WTC11 (cell line): ENCODE measurements at regions not wholly inside any gene's neighbourhood (a gene's known extent, or its start where the extent isn't known, plus 50 kb on each side); places are given as distances from the start of the nearest gene placed in this dataset.

Experiments
- ATAC-seq: fragments of 200-7000 bp; cut with Tn5 transposase; 2 replicates; pipeline ENCODE4 v1.10.0; 2021; ENCODE audit warnings: mild to moderate bottlenecking, moderate library complexity
- CTCF ChIA-PET: fragments of 300-600 bp; sonication (Branson Sonifier 250); formaldehyde crosslinking; loops from one replicate; lab custom pipeline; 2021; ENCODE audit warnings: antibody characterized with exemption; lab: Charles Lee
- POLR2A ChIA-PET: fragments of 350-600 bp; sonication (Branson Sonifier 250); formaldehyde crosslinking; loops from one replicate; lab custom pipeline; 2021; ENCODE audit warnings: antibody characterized with exemption; lab: Charles Lee
- DNase-seq: peaks from one replicate; pipeline ENCODE4 v3.0.0; 2021; ENCODE audit warnings: low spot score
- H3K27ac Mint-ChIP-seq: 2 replicates; pipeline ENCODE4 v1.8.0; 2021; ENCODE audit warnings: mixed read lengths
- H3K27me3 Mint-ChIP-seq: 2 replicates; pipeline ENCODE4 v1.8.0; 2021; ENCODE audit warnings: low read depth, mild to moderate bottlenecking, moderate library complexity, mixed read lengths
- H3K36me3 Mint-ChIP-seq: 2 replicates; pipeline ENCODE4 v1.8.0; 2021; ENCODE audit warnings: mixed read lengths
- H3K4me1 Mint-ChIP-seq: 2 replicates; pipeline ENCODE4 v1.8.0; 2022; ENCODE audit warnings: mixed read lengths
- H3K4me3 Mint-ChIP-seq: 2 replicates; pipeline ENCODE4 v1.8.0; 2021; ENCODE audit warnings: mild to moderate bottlenecking, moderate library complexity, mixed read lengths
- H3K9me3 Mint-ChIP-seq: 2 replicates; pipeline ENCODE4 v1.8.0; 2021; ENCODE audit warnings: mixed read lengths
- AR ChIP-seq: fragments of 250-450 bp; sonication (Bioruptor Pico); IDR thresholded peaks from 2 replicates; pipeline ENCODE4 v1.9.0; 2021; ENCODE audit warnings: mild to moderate bottlenecking
- ATF3 ChIP-seq: sonication (generic); formaldehyde crosslinking; conservative IDR thresholded peaks from 2 replicates; pipeline ENCODE4 v1.8.1; 2022; ENCODE audit warnings: mild to moderate bottlenecking, missing genetic modification reagents
- E2F4 ChIP-seq: sonication (generic); formaldehyde crosslinking; IDR thresholded peaks from 2 replicates; pipeline ENCODE4 v1.8.1; 2022; ENCODE audit warnings: low read depth, mild to moderate bottlenecking, moderate library complexity, missing genetic modification reagents, borderline replicate concordance
- ETV6 ChIP-seq: sonication (generic); formaldehyde crosslinking; IDR thresholded peaks from 2 replicates; pipeline ENCODE4 v1.8.1; 2022; ENCODE audit warnings: mild to moderate bottlenecking, missing genetic modification reagents
- FOXJ3 ChIP-seq: sonication (generic); formaldehyde crosslinking; IDR thresholded peaks from 2 replicates; pipeline ENCODE4 v1.9.0; 2021; ENCODE audit warnings: missing genetic modification reagents, mild to moderate bottlenecking, borderline replicate concordance
- FOXP1 ChIP-seq: sonication (generic); formaldehyde crosslinking; IDR thresholded peaks from 2 replicates; pipeline ENCODE4 v1.8.0; 2022; ENCODE audit warnings: missing genetic modification reagents, mild to moderate bottlenecking, moderate library complexity, borderline replicate concordance
- GRHL2 ChIP-seq: fragments of 250-450 bp; sonication (Bioruptor Pico); IDR thresholded peaks from 2 replicates; pipeline ENCODE4 v1.8.0; 2022; ENCODE audit warnings: mild to moderate bottlenecking, moderate library complexity; ENCODE audit not compliant: insufficient replicate concordance, severe bottlenecking
- GTF2I ChIP-seq: fragments of 250-450 bp; sonication (Bioruptor Pico); conservative IDR thresholded peaks from 2 replicates; pipeline ENCODE4 v1.4.0; 2021; ENCODE audit warnings: mild to moderate bottlenecking
- HMGA2 ChIP-seq: fragments of 250-450 bp; sonication (Bioruptor Pico); IDR thresholded peaks from 2 replicates; pipeline ENCODE4 v1.4.0; 2021; ENCODE audit warnings: mild to moderate bottlenecking, moderate library complexity
- NR3C1 ChIP-seq: sonication (generic); formaldehyde crosslinking; conservative IDR thresholded peaks from 2 replicates; pipeline ENCODE4 v1.8.1; 2023; ENCODE audit warnings: low read depth, mild to moderate bottlenecking, missing genetic modification reagents
- ZNF219 ChIP-seq: sonication (generic); formaldehyde crosslinking; IDR thresholded peaks from 2 replicates; pipeline ENCODE4 v1.8.0; 2023; ENCODE audit warnings: missing genetic modification reagents, mild to moderate bottlenecking, borderline replicate concordance
- ZNF232 ChIP-seq: sonication (generic); formaldehyde crosslinking; IDR thresholded peaks from 2 replicates; pipeline ENCODE4 v1.8.0; 2022; ENCODE audit warnings: mild to moderate bottlenecking, missing genetic modification reagents
- ZNF423 ChIP-seq: fragments of 250-450 bp; sonication (Bioruptor Pico); IDR thresholded peaks from 2 replicates; pipeline ENCODE4 v2.1.2; 2022; ENCODE audit warnings: mild to moderate bottlenecking, moderate library complexity
- TF ChIP-seq, protein P1 (sequence below): sonication (generic); formaldehyde crosslinking; IDR thresholded peaks from 2 replicates; pipeline ENCODE4 v1.8.1; 2023; ENCODE audit warnings: mild to moderate bottlenecking, moderate library complexity, missing genetic modification reagents
- TF ChIP-seq, protein P2 (sequence below): sonication (generic); formaldehyde crosslinking; IDR thresholded peaks from 2 replicates; pipeline ENCODE4 v1.8.1; 2023; ENCODE audit warnings: mild to moderate bottlenecking, missing genetic modification reagents
- TF ChIP-seq, protein P3 (sequence below): sonication (generic); formaldehyde crosslinking; IDR thresholded peaks from 2 replicates; pipeline ENCODE4 v1.8.1; 2022; ENCODE audit warnings: low read depth, missing genetic modification reagents, borderline replicate concordance
- TF ChIP-seq, protein P4 (sequence below): sonication (generic); formaldehyde crosslinking; IDR thresholded peaks from 2 replicates; pipeline ENCODE4 v1.8.0; 2022; ENCODE audit warnings: mild to moderate bottlenecking, missing genetic modification reagents

- Mint-ChIP-seq H3K4me1 (0 out of 2 replicates have a peak, but pooled peaks cover 3% of the 10 kb centered on the region), H3K27ac (no peak overlapping the region), H3K9me3 (peaks cover 11% of the 10 kb centered on the region), H3K27me3 (no peaks in the 10 kb centered on the region), H3K4me3 (no peak overlapping the region), H3K36me3 (no peaks in the 10 kb centered on the region)
- ATAC-seq (no peak), DNase-seq (no peak)
- TF ChIP-seq ZNF232 (CRISPR knock-in tag) = no peak
- no peak for TF ChIP-seq ZNF219 (CRISPR knock-in tag)
- no peak for TF ChIP-seq FOXJ3 (CRISPR knock-in tag)
- TF ChIP-seq GRHL2 = no peak
- TF ChIP-seq HMGA2 (CRISPR knock-in tag) = no peak
- TF ChIP-seq ETV6 (CRISPR knock-in tag) = no peak
- TF ChIP-seq FOXP1 (CRISPR knock-in tag) = no peak
- no peak for TF ChIP-seq E2F4 (CRISPR knock-in tag)
- no peak for TF ChIP-seq GTF2I
- TF ChIP-seq AR (CRISPR knock-in tag) = no peak
- TF ChIP-seq, protein P1, sequence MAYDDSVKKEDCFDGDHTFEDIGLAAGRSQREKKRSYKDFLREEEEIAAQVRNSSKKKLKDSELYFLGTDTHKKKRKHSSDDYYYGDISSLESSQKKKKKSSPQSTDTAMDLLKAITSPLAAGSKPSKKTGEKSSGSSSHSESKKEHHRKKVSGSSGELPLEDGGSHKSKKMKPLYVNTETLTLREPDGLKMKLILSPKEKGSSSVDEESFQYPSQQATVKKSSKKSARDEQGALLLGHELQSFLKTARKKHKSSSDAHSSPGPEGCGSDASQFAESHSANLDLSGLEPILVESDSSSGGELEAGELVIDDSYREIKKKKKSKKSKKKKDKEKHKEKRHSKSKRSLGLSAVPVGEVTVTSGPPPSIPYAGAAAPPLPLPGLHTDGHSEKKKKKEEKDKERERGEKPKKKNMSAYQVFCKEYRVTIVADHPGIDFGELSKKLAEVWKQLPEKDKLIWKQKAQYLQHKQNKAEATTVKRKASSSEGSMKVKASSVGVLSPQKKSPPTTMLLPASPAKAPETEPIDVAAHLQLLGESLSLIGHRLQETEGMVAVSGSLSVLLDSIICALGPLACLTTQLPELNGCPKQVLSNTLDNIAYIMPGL (CRISPR knock-in tag) = no peak
- TF ChIP-seq, protein P2, sequence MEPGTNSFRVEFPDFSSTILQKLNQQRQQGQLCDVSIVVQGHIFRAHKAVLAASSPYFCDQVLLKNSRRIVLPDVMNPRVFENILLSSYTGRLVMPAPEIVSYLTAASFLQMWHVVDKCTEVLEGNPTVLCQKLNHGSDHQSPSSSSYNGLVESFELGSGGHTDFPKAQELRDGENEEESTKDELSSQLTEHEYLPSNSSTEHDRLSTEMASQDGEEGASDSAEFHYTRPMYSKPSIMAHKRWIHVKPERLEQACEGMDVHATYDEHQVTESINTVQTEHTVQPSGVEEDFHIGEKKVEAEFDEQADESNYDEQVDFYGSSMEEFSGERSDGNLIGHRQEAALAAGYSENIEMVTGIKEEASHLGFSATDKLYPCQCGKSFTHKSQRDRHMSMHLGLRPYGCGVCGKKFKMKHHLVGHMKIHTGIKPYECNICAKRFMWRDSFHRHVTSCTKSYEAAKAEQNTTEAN (CRISPR knock-in tag) = no peak
- TF ChIP-seq, protein P3, sequence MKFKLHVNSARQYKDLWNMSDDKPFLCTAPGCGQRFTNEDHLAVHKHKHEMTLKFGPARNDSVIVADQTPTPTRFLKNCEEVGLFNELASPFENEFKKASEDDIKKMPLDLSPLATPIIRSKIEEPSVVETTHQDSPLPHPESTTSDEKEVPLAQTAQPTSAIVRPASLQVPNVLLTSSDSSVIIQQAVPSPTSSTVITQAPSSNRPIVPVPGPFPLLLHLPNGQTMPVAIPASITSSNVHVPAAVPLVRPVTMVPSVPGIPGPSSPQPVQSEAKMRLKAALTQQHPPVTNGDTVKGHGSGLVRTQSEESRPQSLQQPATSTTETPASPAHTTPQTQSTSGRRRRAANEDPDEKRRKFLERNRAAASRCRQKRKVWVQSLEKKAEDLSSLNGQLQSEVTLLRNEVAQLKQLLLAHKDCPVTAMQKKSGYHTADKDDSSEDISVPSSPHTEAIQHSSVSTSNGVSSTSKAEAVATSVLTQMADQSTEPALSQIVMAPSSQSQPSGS (CRISPR knock-in tag) = no peak
- TF ChIP-seq, protein P4, sequence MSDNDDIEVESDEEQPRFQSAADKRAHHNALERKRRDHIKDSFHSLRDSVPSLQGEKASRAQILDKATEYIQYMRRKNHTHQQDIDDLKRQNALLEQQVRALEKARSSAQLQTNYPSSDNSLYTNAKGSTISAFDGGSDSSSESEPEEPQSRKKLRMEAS (CRISPR knock-in tag) = no peak
- TF ChIP-seq ZNF423 (CRISPR knock-in tag) = no peak
- no peak for TF ChIP-seq NR3C1 (CRISPR knock-in tag)
- TF ChIP-seq ATF3 (CRISPR knock-in tag) = no peak
- CTCF ChIA-PET = interaction anchor here (1.0 kb wide), 1 partner anchor 181 kb away, joined by 3 read pairs; no protein-coding TSS in a partner anchor
- POLR2A ChIA-PET = no interaction called here
These were observed 109.1 kb upstream of the TRPC4 start for GRCh38 chr13:37978680-37979079.
